SK-N-DZ (cell line): ENCODE measurements at regions not wholly inside any gene's neighbourhood (a gene's known extent, or its start where the extent isn't known, plus 50 kb on each side); places are given as distances from the start of the nearest gene placed in this dataset.
"Not testable (repeated sequence)": the region's sequence is repeated elsewhere in the genome, so short reads cannot be mapped to it uniquely, and the experiment has no call there.

Experiments used
- DNase-seq: peaks from one replicate; pipeline ENCODE4 v3.0.0-alpha.2; 2015; ENCODE audit warnings: low spot score

DNA sequence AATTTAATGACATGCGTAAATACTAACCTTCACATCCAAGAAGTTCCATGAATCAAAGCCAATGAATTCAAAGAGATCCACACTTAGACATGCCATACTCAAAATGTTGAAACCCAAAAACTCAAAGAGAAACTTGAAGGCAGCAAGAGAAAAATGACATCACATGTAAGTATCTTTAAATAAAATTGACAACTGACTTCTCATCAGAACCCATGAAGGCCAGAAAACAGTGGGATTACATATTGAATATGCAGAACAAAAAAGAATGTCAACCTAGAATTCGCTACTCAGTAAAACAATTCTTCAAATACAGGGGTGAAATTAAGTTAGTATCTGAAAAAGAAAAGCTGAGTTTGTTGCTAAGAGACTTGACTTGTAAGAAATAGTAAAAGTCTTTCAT lies 953.9 kb upstream of the HS3ST1 start:
- DNase-seq = no peak

DNA sequence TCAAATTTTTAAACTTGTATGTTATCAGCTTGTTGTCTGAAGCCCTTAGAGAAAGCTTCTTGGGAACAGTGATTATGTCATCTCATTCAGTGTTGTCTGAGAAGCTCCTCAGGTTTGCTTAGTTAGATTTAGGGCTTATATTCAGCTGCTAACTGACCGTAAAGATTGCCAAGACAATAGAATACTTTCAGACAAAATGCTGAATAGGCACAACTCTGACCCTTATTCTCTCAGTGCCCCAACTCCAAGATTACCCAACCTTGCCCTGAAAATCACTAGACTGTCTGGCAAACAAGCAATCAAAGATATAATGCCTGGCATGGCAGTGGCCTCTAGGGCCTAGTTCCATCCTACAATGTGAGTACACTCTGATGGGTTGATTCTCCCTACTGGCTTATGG lies 950.5 kb upstream of the HS3ST1 start:
- no peak for DNase-seq

- DNase-seq = no peak
Measured at GRCh38 chr4:12375805-12376204, 947.1 kb upstream of the HS3ST1 start.

- not testable (repeated sequence) for DNase-seq
Measured at GRCh38 chr4:12365869-12366268, 937.2 kb upstream of the HS3ST1 start.

DNA sequence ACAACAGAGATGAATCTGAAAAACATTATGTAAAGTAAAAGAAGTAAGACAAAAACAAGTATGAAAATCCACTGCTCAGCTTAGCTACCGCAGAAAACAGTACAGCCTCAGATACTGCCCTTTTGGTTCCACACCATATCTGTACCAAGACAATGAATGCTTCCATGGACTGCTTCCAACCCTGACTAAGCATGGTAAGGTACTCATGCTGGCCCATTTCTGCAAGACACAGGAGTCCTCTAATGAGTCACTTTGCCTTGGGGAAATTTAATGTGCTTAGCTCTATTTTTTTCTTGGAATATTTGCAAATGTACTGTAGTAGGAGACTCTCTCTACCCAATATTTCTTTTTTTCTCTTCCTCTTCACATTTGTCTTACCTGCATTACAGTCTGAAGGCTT lies 931.7 kb upstream of the HS3ST1 start:
- no peak for DNase-seq

DNA sequence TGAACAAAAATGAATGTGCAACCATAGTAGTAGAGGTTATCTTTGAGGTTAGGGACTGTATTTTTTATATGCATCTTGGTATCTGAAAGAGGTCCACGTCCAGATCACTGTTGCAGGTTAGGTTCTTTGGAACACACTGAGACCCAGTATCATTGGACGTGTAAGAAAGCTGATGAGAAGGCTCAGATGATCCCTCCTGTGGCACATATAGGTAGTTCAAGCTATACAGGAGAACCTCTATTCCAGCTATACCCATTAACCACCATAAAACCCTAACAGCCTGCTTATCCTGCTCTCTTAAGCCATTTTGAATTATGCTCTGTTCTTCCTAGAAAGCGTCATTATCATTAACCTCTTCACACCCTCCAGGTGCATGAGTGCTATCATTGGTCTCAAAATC lies 930.7 kb upstream of the HS3ST1 start:
- no peak for DNase-seq

DNA sequence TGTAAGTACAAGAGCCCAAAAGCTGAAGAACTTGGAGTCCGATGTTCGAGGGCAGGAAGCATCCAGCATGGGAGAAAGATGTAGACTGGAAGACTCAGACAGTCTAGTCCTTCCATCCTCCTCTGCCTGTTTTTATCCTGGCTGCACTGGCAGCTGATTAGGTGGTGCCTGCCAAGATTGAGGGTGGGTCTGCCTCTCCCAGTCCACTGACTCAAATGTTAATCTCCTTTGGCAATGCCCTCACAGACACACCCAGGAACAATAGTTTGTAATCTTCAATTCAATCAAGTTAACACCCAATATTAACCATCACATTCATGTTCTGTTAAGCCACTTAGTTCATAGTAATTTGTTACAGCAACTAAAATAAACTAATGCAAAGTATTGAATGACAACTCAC lies 904.4 kb upstream of the HS3ST1 start:
- not testable (repeated sequence) for DNase-seq

- DNase-seq = no peak
Measured at GRCh38 chr4:12324965-12325364, 896.3 kb upstream of the HS3ST1 start.

DNA sequence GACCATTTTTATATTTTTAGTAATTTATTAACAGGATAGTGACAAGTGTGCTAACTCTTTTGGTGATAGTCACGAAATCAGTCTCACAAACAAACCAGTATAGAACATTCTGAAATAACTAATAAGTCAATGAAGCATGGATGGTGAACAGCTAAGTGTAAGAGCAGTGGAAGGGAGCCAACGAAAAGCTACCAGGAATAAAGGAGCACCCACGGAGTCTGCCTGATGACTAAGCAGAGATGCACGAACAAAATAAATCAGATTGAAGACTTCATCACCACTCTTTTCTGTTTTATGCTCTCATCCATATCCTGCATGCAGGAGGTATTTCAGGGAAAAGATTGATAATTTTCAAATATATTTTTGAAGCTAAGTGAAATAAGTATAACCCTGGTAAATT lies 891.1 kb upstream of the HS3ST1 start:
- no peak for DNase-seq

- DNase-seq = no peak
Measured at GRCh38 chr4:12304905-12305304, 876.2 kb upstream of the HS3ST1 start.

- no peak for DNase-seq
Measured at GRCh38 chr4:12296366-12296765, 867.7 kb upstream of the HS3ST1 start.

GRCh38 chr4:12293906-12294525 lies 865.3 kb upstream of the HS3ST1 start:
- DNase-seq = no peak

DNA sequence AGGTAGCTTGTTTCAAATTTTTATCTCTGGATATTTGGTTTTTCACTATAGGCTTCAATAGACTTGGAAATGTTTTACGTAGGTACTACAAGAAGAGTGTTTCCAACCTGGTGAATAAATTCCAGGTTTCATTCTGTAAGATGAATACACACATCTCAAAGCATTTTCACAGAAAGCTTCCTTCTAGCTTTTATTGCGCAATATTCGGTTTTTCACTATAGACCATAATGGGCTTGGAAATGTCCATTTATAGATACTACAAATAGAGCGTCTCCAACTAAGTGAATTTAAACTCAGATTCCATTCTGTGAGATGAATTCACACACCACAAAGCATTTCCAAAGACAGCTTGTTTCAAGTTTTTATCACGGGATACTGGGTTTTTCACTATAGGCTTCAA lies 857.7 kb upstream of the HS3ST1 start:
- DNase-seq = no peak

DNA sequence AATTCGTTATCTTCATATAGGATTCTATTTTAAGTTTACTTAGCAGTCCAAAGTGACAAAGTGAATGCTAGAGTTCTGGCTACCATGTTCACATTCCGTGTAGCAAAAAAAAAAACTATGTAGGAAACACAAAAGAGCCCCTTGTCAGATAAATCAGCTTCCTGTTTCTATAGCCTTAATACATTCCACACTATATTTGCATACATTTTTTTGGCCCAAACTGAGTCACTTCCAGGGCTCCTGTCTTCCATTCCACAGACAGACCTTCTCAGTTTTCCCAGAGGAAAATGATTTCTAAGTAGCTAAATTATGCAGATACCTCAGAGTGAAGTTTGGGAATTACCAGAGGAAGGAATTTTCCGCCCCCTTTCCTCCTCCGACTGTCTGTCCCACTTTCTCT lies 841.9 kb upstream of the HS3ST1 start:
- no peak for DNase-seq

- no peak for DNase-seq
Measured at GRCh38 chr4:12265554-12265953, 836.9 kb upstream of the HS3ST1 start.

DNA sequence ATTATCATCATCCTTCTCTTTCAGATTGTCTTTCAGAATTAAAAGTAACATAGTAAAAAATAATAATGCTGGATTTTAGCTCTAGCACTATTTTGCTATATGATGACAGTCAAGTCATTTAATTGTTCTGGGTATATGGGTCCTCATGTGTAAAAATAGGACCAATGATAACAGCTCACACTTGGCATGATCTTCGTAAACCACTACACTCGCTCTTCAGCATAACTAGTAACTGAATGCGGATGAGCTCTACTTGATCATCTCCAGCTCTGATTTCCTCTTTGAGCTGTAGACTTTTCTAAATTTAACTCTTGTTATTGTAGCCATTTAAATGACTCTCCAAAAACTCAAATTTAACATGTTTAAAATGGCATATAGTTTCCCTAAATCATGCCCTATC lies 831.8 kb upstream of the HS3ST1 start:
- no peak for DNase-seq

DNA sequence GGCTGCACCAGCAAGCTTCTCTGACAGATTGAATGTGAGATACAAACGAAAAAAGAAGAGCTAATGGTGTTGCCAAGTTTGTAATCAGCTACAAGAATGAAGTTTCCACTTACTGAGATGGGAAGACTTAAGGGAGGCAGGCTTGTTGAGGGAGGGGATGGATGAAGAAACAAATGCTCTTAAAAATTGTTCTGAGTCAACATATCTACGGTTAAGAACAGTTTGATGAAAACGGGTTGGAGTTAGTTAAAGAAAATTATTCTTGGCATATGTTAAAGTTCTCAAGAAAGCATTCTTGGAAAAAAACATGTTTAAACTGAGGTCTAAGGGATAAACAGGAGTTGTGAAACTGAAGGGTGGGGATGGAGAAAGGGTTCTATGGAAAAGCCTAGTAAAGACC lies 816.3 kb upstream of the HS3ST1 start:
- DNase-seq = no peak

GRCh38 chr4:12242354-12242753 lies 813.7 kb upstream of the HS3ST1 start:
- no peak for DNase-seq

GRCh38 chr4:12239897-12240636 lies 811.4 kb upstream of the HS3ST1 start:
- DNase-seq = no peak

- no peak for DNase-seq
Measured at GRCh38 chr4:12231098-12231497, 802.4 kb upstream of the HS3ST1 start.

DNA sequence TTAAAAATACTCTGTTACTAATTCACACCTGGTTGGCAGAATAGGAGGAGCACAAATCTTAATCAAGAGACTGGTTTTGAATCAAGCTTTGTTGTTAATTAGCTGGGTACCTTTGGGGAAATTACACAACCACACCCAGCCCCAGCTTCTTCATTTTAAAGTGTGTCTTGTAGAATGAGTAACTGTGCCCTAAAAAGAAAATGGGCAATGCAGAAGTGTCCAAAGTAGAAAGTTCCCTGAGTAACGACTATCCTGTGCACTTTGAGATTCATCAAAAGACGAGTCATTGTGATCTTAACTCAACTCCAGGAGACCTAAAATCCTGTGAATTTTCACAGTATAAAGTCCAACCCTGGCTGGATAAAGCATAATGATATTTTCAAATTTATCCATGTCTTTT lies 792.3 kb upstream of the HS3ST1 start:
- DNase-seq = no peak

DNA sequence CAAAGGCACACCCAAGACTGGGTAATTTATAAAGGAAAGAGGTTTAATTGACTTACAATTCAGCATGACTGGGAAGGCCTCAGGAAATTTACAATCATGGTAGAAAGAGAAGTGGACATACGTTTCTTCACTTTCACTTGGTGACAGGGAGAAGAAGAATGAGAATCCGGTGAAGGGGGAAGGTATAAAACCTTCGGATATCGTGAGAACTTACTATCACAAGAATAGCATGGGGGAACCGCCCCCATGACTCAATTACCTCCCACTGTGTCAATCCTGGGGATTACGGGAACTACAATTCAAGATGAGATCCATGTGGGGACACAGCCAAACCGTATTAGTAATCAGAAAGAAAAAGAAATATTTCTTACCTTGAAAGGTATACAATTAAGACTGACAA lies 782.9 kb upstream of the HS3ST1 start:
- no peak for DNase-seq

GRCh38 chr4:12207396-12207795 lies 778.7 kb upstream of the HS3ST1 start:
- DNase-seq = no peak

DNA sequence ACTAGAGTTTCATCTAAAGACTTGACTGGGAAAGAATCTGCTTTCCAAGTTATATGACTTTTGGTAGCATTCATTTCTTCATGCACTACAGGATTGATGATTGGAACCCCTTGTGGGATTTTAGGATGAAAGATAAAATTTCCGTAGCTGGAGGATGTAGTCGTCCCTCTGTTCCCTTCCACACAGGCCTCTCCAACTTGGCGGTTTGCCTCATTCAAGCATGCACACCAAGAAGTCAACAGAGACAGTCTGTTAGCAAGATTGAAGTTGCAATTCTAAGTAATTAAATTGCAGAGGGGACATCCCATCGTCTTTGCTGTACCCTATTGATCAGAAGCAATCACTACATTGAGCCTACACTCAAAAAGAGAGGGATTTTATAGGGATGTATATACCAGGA lies 777.4 kb upstream of the HS3ST1 start:
- no peak for DNase-seq
